HepG2 (cell line): ENCODE measurements at regions not wholly inside any gene's neighbourhood (a gene's known extent, or its start where the extent isn't known, plus 50 kb on each side); places are given as distances from the start of the nearest gene placed in this dataset.
A peak's percentile ranks its signal among the peaks of the same experiment; 100 is the strongest.

ENCODE experiments used
- ATAC-seq: fragments of 200-7000 bp; cut with Tn5 transposase; 3 replicates; pipeline ENCODE4 v1.9.1; 2020; ENCODE audit warnings: mild to moderate bottlenecking, moderate library complexity
- BruUV-seq: library from RNA; stranded (reverse); fragments of 400-500 nt; replicated peaks from 2 replicates; lab custom pipeline; 2021; lab: Mats Ljungman, UMichigan
- CTCF ChIA-PET: fragments of 300-600 bp; formaldehyde crosslinking; extraction: SDS; loops from one replicate; lab custom pipeline; 2021; ENCODE audit warnings: low total read pairs, inconsistent platforms, low intra/inter-chr PET ratio; lab: Yijun Ruan, JAX
- POLR2A ChIA-PET: fragments of 350-600 bp; sonication (Branson Sonifier 250); formaldehyde crosslinking; loops from one replicate; lab custom pipeline; 2020; ENCODE audit warnings: antibody characterized with exemption, inconsistent platforms; lab: Yijun Ruan, JAX
- DNase-seq: peaks from one replicate; pipeline ENCODE4 v3.0.0-alpha.2; 2015; ENCODE audit warnings: low spot score
- FAIRE-seq: peaks from 3 replicates; lab custom pipeline; 2011; peaks lifted over from hg19 to GRCh38; lab: Jason Lieb, UNC
- H2AFZ ChIP-seq: one replicate; pipeline ENCODE4 v1.6.1; 2011; ENCODE audit warnings: low read length, inconsistent platforms
- H3K27ac ChIP-seq: fragments of 300-600 bp; 3 replicates; pipeline ENCODE4 v1.8.0; 2011; ENCODE audit warnings: mixed run types, mild to moderate bottlenecking, mixed read lengths, low read length, inconsistent platforms; ENCODE audit not compliant: insufficient read depth; ENCODE audit errors: extremely low read length
- H3K27me3 ChIP-seq, 2 experiments: fragments of 200-600 bp in 1 of 2; 2 replicates in 1 of 2; 3 replicates in 1 of 2; pipeline versions ENCODE4 v1.6.0 to v1.8.0; 2011; ENCODE audit warnings: low read length in 2 of 2, mild to moderate bottlenecking in 2 of 2, moderate library complexity in 2 of 2, inconsistent platforms in 1 of 2; ENCODE audit not compliant: insufficient read depth in 2 of 2, control insufficient read depth in 1 of 2
- H3K36me3 ChIP-seq, 2 experiments: fragments of 200-600 bp in 1 of 2; replicated peaks in 1 of 2; 2 replicates in 1 of 2; 3 replicates in 1 of 2; pipeline versions ENCODE4 v1.5.1 to v1.8.0; 2011; ENCODE audit warnings: low read length in 2 of 2, inconsistent platforms in 1 of 2; ENCODE audit not compliant: insufficient read depth in 2 of 2, control insufficient read depth in 1 of 2
- H3K4me1 ChIP-seq: 2 replicates; pipeline ENCODE4 v1.5.1; 2012; ENCODE audit warnings: low read length, inconsistent platforms; ENCODE audit not compliant: insufficient read depth
- H3K4me2 ChIP-seq: 2 replicates; pipeline ENCODE4 v1.6.0; 2011; ENCODE audit warnings: low read depth, low read length, inconsistent platforms
- H3K4me3 ChIP-seq, 3 experiments: fragments of 200-600 bp in 1 of 3; sonication (generic), shearing (Covaris generic) in 1 of 3; replicated peaks in 1 of 3; 2 replicates each; pipeline ENCODE4 v1.5.1; 2011 to 2016; ENCODE audit warnings: low read length in 3 of 3, inconsistent platforms in 2 of 3, low read depth in 2 of 3, mild to moderate bottlenecking in 2 of 3, control low read depth in 1 of 3, mixed read lengths in 1 of 3; ENCODE audit not compliant: insufficient read depth in 1 of 3
- H3K79me2 ChIP-seq: one replicate; pipeline ENCODE4 v1.6.1; 2011; ENCODE audit warnings: low read length, inconsistent platforms; ENCODE audit not compliant: insufficient read depth
- H3K9ac ChIP-seq: 2 replicates; pipeline ENCODE4 v1.6.0; 2011; ENCODE audit warnings: mild to moderate bottlenecking, low read depth, low read length, inconsistent platforms; ENCODE audit not compliant: insufficient read depth
- H3K9me3 ChIP-seq: 2 replicates; pipeline ENCODE4 v1.5.1; 2012; ENCODE audit warnings: mild to moderate bottlenecking, low read length
- H4K20me1 ChIP-seq: 2 replicates; pipeline ENCODE4 v1.6.0; 2011; ENCODE audit warnings: inconsistent platforms, mild to moderate bottlenecking, low read length, moderate library complexity; ENCODE audit not compliant: insufficient read depth
- AGO1 ChIP-seq: fragments of 200-400 bp; formaldehyde crosslinking; IDR thresholded peaks from 2 replicates; pipeline ENCODE4 v1.6.1; 2017; ENCODE audit warnings: mild to moderate bottlenecking, low read depth, low read length, moderate library complexity; ENCODE audit not compliant: poor library complexity, severe bottlenecking
- ATF6 ChIP-seq: sonication (generic); formaldehyde crosslinking; conservative IDR thresholded peaks from 2 replicates; pipeline ENCODE4 v1.4.0; 2020; ENCODE audit warnings: missing genetic modification reagents
- KLF11 ChIP-seq: IDR thresholded peaks from 2 replicates; pipeline ENCODE4 v1.6.1; 2016; ENCODE audit warnings: missing compliant biosample characterization
- SMYD3 ChIP-seq: sonication (generic); formaldehyde crosslinking; IDR thresholded peaks from 2 replicates; pipeline ENCODE4 v1.8.1; 2023; ENCODE audit warnings: mild to moderate bottlenecking, missing genetic modification reagents
- TOPORS ChIP-seq: sonication (generic); formaldehyde crosslinking; IDR thresholded peaks from 2 replicates; pipeline ENCODE4 v1.8.0; 2023; ENCODE audit warnings: mild to moderate bottlenecking, missing genetic modification reagents
- ZFP36 ChIP-seq: fragments of 150-350 bp; IDR thresholded peaks from 2 replicates; pipeline ENCODE4 v1.6.1; 2018; ENCODE audit warnings: borderline replicate concordance, low read length, low read depth; ENCODE audit not compliant: partially characterized antibody
- ZMYM4 ChIP-seq: sonication (generic); formaldehyde crosslinking; IDR thresholded peaks from 2 replicates; pipeline ENCODE4 v1.8.1; 2023; ENCODE audit warnings: mild to moderate bottlenecking, missing genetic modification reagents
- ZNF562 ChIP-seq: sonication (generic); formaldehyde crosslinking; IDR thresholded peaks from 2 replicates; pipeline ENCODE4 v1.8.0; 2022; ENCODE audit warnings: missing genetic modification reagents, borderline replicate concordance
- ZNF646 ChIP-seq: sonication (generic); formaldehyde crosslinking; IDR thresholded peaks from 2 replicates; pipeline ENCODE4 v1.9.0; 2021; ENCODE audit warnings: mild to moderate bottlenecking, missing genetic modification reagents
- ZNF740 ChIP-seq: sonication (generic); formaldehyde crosslinking; IDR thresholded peaks from 2 replicates; pipeline ENCODE4 v1.4.0; 2020; ENCODE audit warnings: missing genetic modification reagents
- WGBS: methylation state at CpG from one replicate; pipeline ENCODE4 v1.1.6; 2017; ENCODE audit warnings: low lambda C conversion rate; 5-methylcytosine and 5-hydroxymethylcytosine counted together
- in situ Hi-C: cut with HindIII; loops from 2 replicates; pipeline ENCODE4 v1.10.0; 2017; ENCODE audit warnings: low pct_unique_long_range_greater_than_20kb; ENCODE audit not compliant: extremely low pct_ligation_motif_present
- intact Hi-C: fragments of 100-400 bp; cut with micrococcal nuclease; formaldehyde crosslinking; loops from one replicate; pipeline ENCODE4 v1.10.0; 2022; ENCODE audit not compliant: unreplicated experiment
- TF ChIP-seq, protein P1 (sequence below): sonication (generic); formaldehyde crosslinking; IDR thresholded peaks from 2 replicates; pipeline ENCODE4 v1.4.0; 2020; ENCODE audit warnings: mild to moderate bottlenecking, missing genetic modification reagents
- TF ChIP-seq, protein P2 (sequence below): sonication (generic); formaldehyde crosslinking; IDR thresholded peaks from 2 replicates; pipeline ENCODE4 v1.8.0; 2022; ENCODE audit warnings: low read depth, missing genetic modification reagents

- peak; percentile 81 for TF ChIP-seq ZNF646 (CRISPR knock-in tag)
Measured at GRCh38 chr4:189362364-189362763, 578.3 kb upstream of the FRG1 start (continued).

DNA sequence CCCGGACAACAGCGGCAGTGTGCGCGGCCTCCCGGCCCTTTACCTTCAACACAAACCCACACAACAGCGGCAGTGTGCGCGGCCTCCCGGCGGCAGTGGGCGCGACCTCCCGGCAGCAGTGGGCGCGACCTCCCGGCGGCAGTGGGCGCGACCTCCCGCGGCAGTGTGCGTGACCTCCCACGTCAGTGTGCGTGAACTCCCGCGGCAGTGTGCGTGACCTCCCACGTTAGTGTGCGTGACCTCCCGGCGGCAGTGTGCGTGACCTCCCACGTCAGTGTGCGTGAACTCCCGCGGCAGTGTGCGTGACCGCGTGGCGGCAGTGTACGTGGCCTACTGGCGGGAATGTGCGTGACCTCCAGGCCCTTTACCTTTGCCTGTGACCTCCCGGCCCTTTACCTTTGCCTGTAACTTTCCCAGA, 576.6 kb upstream of the FRG1 start:
- FAIRE-seq (peak; percentile 56), DNase-seq (peak; percentile 56), ATAC-seq (peak; percentile 99)
- H3K27ac ChIP-seq = peak overlapping the region; percentile 54
- H2AFZ ChIP-seq = peak overlapping the region; percentile 78
- BruUV-seq = no TSS peak
- WGBS = 38% methylated on average over 13 of the region's 44 CpGs
- in situ Hi-C loops (no loop called here), intact Hi-C loops (loop anchor here (2.0 kb wide), 1 partner anchor 21 kb away; no protein-coding TSS in a partner anchor)
- 0 out of 5 replicates have a peak, but pooled peaks cover 0 to 7% of the 10 kb centered on the region in 2 experiments for H3K36me3 ChIP-seq
- H4K20me1 ChIP-seq = no peaks in the 10 kb centered on the region; the same call in 1 of the 2 replicates
- peak overlapping the region; percentile 63 for H3K4me2 ChIP-seq
- peak overlapping the region; percentile 67; the same call in 1 of the 2 replicates for H3K9ac ChIP-seq
- no peaks in the 10 kb centered on the region for H3K27me3 ChIP-seq
- peaks cover 22% of the 10 kb centered on the region for H3K79me2 ChIP-seq
- H3K9me3 ChIP-seq = no peaks in the 10 kb centered on the region
- H3K4me3 ChIP-seq = peak overlapping the region in 2 of 3 experiments; percentile 58 to 64; a peak in 5 of 6 replicates
- POLR2A ChIA-PET = no interaction called here
- peaks cover 11% of the 10 kb centered on the region for H3K4me1 ChIP-seq
- CTCF ChIA-PET = no interaction called here
- TF ChIP-seq ZMYM4 (CRISPR knock-in tag) = peak; percentile 85
- TF ChIP-seq, protein P1, sequence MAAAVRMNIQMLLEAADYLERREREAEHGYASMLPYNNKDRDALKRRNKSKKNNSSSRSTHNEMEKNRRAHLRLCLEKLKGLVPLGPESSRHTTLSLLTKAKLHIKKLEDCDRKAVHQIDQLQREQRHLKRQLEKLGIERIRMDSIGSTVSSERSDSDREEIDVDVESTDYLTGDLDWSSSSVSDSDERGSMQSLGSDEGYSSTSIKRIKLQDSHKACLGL (CRISPR knock-in tag) = no peak
- no peak for TF ChIP-seq AGO1
- TF ChIP-seq SMYD3 (CRISPR knock-in tag) = no peak
- TF ChIP-seq ZNF562 (CRISPR knock-in tag) = no peak
- TF ChIP-seq ZFP36 = no peak
- TF ChIP-seq ZNF740 (CRISPR knock-in tag) = no peak
- no peak for TF ChIP-seq KLF11
- no peak for TF ChIP-seq TOPORS (CRISPR knock-in tag)
- TF ChIP-seq, protein P2, sequence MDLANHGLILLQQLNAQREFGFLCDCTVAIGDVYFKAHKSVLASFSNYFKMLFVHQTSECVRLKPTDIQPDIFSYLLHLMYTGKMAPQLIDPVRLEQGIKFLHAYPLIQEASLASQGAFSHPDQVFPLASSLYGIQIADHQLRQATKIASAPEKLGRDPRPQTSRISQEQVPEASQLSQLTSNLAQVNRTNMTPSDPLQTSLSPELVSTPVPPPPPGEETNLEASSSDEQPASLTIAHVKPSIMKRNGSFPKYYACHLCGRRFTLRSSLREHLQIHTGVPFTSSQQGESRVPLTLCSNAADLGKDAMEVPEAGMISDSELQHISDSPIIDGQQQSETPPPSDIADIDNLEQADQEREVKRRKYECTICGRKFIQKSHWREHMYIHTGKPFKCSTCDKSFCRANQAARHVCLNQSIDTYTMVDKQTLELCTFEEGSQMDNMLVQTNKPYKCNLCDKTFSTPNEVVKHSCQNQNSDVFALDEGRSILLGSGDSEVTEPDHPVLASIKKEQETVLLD (CRISPR knock-in tag) = no peak
- TF ChIP-seq ATF6 (CRISPR knock-in tag) = no peak
